Transverse colon (tissue), 4 donors: ENCODE measurements at regions not wholly inside any gene's neighbourhood (a gene's known extent, or its start where the extent isn't known, plus 50 kb on each side); places are given as distances from the start of the nearest gene placed in this dataset.

Experiments
- DNase-seq: peaks from one replicate; pipeline ENCODE4 v3.0.0-alpha.2; 2019
- H3K27ac ChIP-seq, 4 donors: fragments of 200-600 bp; sonication (generic); 2 replicates each; pipeline ENCODE4 v1.5.1; 2016 to 2018; ENCODE audit warnings: inconsistent platforms in 4 of 4
- H3K27me3 ChIP-seq: fragments of 200-600 bp; sonication (generic); 2 replicates; pipeline ENCODE4 v1.5.1; 2017; ENCODE audit warnings: inconsistent platforms
- H3K36me3 ChIP-seq, 4 donors: fragments of 200-600 bp; sonication (generic); 2 replicates each; pipeline ENCODE4 v1.5.1; 2017 to 2019; ENCODE audit warnings: inconsistent platforms in 4 of 4
- H3K4me1 ChIP-seq, 4 donors: fragments of 200-600 bp; sonication (generic); 2 replicates each; pipeline ENCODE4 v1.5.1; 2017 to 2020; ENCODE audit warnings: inconsistent platforms in 4 of 4
- H3K4me3 ChIP-seq, 4 donors: fragments of 200-600 bp; sonication (generic); 1 replicate in 1 of 4; 2 replicates in 3 of 4; pipeline versions ENCODE4 v1.5.1 to v1.6.1; 2017 to 2019; ENCODE audit warnings: inconsistent platforms in 4 of 4
- H3K9me3 ChIP-seq, 2 donors: fragments of 200-600 bp; sonication (generic); 2 replicates each; pipeline ENCODE4 v1.5.1; 2017 to 2019; ENCODE audit warnings: inconsistent platforms in 2 of 2
- EP300 ChIP-seq: sonication (generic); formaldehyde crosslinking; IDR thresholded peaks from one replicate; pipeline ENCODE4 v1.6.1; 2017; ENCODE audit warnings: antibody characterized with exemption, low read depth
- POLR2A ChIP-seq: fragments of 450-650 bp; IDR thresholded peaks from one replicate; pipeline ENCODE4 v1.6.1; 2016; ENCODE audit warnings: antibody characterized with exemption, mild to moderate bottlenecking, moderate library complexity
- POLR2AphosphoS5 ChIP-seq, 3 donors: sonication (generic); formaldehyde crosslinking; IDR thresholded peaks; one replicate each; pipeline ENCODE4 v1.6.1; 2016; ENCODE audit warnings: antibody characterized with exemption in 3 of 3
- WGBS, 2 donors: methylation state at CpG; one replicate each; pipeline ENCODE4 v1.1.5; 2018; ENCODE audit warnings: low coverage in 1 of 2; 5-methylcytosine and 5-hydroxymethylcytosine counted together
- in situ Hi-C, 4 donors: fragments of 200-750 bp; cut with MboI; loops; one replicate each; pipeline versions ENCODE4 v1.15.0 to v1.15.1; 2017; ENCODE audit warnings: low sequenced_read_pairs in 3 of 4, low pct_ligation_motif_present in 1 of 4, low pct_unique_long_range_greater_than_20kb in 1 of 4
- intact Hi-C: fragments of 100-400 bp; cut with DNase I; formaldehyde crosslinking; loops from one replicate; pipeline ENCODE4 v1.15.1; 2023; ENCODE audit warnings: low total_unique reads
- TF ChIP-seq, protein P1 (sequence below), 5 experiments: fragments of 200-600 bp in 3 of 5; fragments of 450-650 bp in 2 of 5; sonication (generic) in 3 of 5; IDR thresholded peaks; 1 replicate in 2 of 5; 2 replicates in 3 of 5; pipeline ENCODE4 v1.5.1; 2016 to 2017; ENCODE audit warnings: antibody characterized with exemption in 5 of 5, inconsistent platforms in 3 of 5, mild to moderate bottlenecking in 2 of 5, moderate library complexity in 1 of 5

DNA sequence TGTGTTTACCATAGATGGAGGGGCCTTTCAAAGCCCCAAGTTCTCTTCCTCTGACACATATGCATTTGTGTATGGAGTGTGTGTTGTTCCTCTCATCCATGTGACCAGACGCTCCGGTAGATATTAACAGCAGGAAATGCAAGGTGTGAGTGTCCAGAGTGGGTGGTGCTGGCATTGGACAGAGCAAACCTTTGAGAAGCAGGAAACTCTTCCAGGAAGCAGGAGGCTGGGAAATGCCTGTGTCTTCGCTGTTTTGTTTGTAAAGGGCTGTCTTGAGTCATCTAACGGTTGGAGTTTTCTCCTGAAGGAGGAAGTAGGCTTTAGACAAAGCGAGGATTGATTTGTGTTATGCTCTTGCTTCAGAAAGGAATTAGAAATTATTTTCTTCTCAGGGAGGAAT, 370.9 kb downstream of the PLK2 start:
- H3K9me3 ChIP-seq = no peaks in the 10 kb centered on the region
- no peaks in the 10 kb centered on the region for H3K36me3 ChIP-seq
- H3K4me3 ChIP-seq = no peak overlapping the region
- H3K27me3 ChIP-seq = no peaks in the 10 kb centered on the region
- no peak for DNase-seq
- no peak overlapping the region for H3K27ac ChIP-seq
- H3K4me1 ChIP-seq = no peaks in the 10 kb centered on the region
- no peak for TF ChIP-seq POLR2AphosphoS5 (IDR thresholded peaks at IDR 0.05)
- no peak for TF ChIP-seq POLR2A
- no peak for TF ChIP-seq EP300
- TF ChIP-seq, protein P1, sequence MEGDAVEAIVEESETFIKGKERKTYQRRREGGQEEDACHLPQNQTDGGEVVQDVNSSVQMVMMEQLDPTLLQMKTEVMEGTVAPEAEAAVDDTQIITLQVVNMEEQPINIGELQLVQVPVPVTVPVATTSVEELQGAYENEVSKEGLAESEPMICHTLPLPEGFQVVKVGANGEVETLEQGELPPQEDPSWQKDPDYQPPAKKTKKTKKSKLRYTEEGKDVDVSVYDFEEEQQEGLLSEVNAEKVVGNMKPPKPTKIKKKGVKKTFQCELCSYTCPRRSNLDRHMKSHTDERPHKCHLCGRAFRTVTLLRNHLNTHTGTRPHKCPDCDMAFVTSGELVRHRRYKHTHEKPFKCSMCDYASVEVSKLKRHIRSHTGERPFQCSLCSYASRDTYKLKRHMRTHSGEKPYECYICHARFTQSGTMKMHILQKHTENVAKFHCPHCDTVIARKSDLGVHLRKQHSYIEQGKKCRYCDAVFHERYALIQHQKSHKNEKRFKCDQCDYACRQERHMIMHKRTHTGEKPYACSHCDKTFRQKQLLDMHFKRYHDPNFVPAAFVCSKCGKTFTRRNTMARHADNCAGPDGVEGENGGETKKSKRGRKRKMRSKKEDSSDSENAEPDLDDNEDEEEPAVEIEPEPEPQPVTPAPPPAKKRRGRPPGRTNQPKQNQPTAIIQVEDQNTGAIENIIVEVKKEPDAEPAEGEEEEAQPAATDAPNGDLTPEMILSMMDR (IDR thresholded peaks at IDR 0.05) = no peak
- WGBS, 2 donors = 66 to 90% methylated on average over 2 to 5 of the region's 5 CpGs
- in situ Hi-C loops = no loop called here
- intact Hi-C loops = no loop called here

DNA sequence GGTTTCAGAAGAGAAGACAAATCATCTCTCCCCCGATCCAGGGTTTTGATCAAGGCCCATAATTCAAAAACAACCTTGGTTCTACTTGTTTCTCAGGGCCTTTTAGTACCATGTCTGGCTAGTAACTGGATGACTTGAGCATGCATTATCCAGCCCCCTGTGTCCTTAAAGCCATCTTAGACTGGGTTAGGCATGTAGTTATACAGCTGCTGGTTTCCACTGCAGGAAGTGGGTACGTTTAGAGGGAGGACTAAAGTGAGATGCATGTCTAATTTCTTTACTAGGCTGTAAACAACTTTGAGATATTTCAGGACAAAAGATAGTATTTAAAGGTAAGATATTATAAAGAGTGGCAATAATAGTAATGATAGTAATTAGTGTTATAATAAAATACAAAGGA, 372.0 kb downstream of the PLK2 start:
- Histone ChIP-seq H3K4me3 (no peak overlapping the region), H3K4me1 (no peaks in the 10 kb centered on the region), H3K27me3 (no peaks in the 10 kb centered on the region), H3K36me3 (no peaks in the 10 kb centered on the region), H3K9me3 (no peaks in the 10 kb centered on the region), H3K27ac (no peak overlapping the region)
- intact Hi-C loops (no loop called here), in situ Hi-C loops (no loop called here)
- no peak for TF ChIP-seq POLR2A
- no peak for TF ChIP-seq POLR2AphosphoS5 (IDR thresholded peaks at IDR 0.05)
- no peak for TF ChIP-seq EP300
- TF ChIP-seq, protein P1 (IDR thresholded peaks at IDR 0.05) = no peak
- 68 to 80% methylated on average over 2 of the region's 2 CpGs for WGBS, 2 donors
- no peak for DNase-seq

DNA sequence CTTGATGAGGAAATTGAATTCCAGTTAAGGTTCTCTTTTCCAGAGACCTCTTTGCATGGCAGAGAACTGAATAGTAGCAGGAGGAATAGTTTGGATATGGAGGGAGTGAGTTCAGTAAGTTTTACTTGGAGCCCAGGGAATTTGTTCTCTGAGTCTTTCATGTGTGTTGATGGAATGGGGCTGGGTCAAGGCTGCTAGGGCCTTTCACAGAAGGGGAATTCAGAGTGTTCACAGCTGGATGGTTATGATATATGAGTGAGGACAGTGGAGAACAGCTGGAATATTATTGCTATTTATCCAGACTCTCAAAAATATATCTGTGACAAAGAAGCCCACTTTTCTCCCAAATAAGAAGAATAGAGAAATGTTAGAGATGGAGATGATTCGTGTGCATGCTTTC, 372.8 kb downstream of the PLK2 start:
- Histone ChIP-seq H3K27me3 (no peaks in the 10 kb centered on the region), H3K4me3 (no peak overlapping the region), H3K27ac (no peak overlapping the region), H3K36me3 (no peaks in the 10 kb centered on the region), H3K4me1 (no peaks in the 10 kb centered on the region), H3K9me3 (no peaks in the 10 kb centered on the region)
- intact Hi-C loops = no loop called here
- in situ Hi-C loops = no loop called here
- TF ChIP-seq, protein P1 (IDR thresholded peaks at IDR 0.05) = no peak
- TF ChIP-seq EP300 = no peak
- TF ChIP-seq POLR2A = no peak
- TF ChIP-seq POLR2AphosphoS5 (IDR thresholded peaks at IDR 0.05) = no peak
- no peak for DNase-seq
- WGBS, 2 donors = 56 to 59% methylated on average over 1 of the region's 1 CpG

DNA sequence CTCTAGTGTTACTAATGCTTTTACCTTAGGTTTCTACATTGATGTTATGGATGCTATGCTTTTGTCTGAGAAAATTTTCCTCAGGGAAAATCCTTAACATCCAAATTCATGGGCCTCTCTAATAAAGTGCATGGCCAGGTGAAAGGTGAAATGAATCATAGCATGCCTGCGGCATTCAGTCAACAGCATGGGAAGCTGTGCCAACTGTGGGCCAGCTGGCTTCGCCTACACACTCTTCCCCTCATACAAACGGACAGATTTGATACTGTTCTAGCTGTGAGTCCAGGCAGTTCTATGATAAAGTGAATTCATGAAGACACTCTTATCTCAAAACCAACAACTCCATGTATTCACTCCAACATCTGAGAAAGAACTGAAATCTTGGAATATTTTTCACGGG, 374.1 kb downstream of the PLK2 start:
- 85% methylated on average over 4 of the region's 4 CpGs; no CpG with 5 or more reads in 1 of the 2 donors for WGBS, 2 donors
- no peak for DNase-seq
- TF ChIP-seq POLR2A (no peak), POLR2AphosphoS5 (IDR thresholded peaks at IDR 0.05) (no peak), EP300 (no peak)
- TF ChIP-seq, protein P1 (IDR thresholded peaks at IDR 0.05) = no peak

More for the DNA sequence above, 374.1 kb downstream of the PLK2 start:
- Histone ChIP-seq H3K27me3 (no peaks in the 10 kb centered on the region), H3K4me1 (no peaks in the 10 kb centered on the region), H3K9me3 (no peaks in the 10 kb centered on the region), H3K27ac (no peak overlapping the region), H3K36me3 (no peaks in the 10 kb centered on the region), H3K4me3 (no peak overlapping the region)
- intact Hi-C loops (no loop called here), in situ Hi-C loops (no loop called here)
